ENCODE measurements at regions not wholly inside any gene's neighbourhood (a gene's known extent, or its start where the extent isn't known, plus 50 kb on each side); places are given as distances from the start of the nearest gene placed in this dataset.

DNA sequence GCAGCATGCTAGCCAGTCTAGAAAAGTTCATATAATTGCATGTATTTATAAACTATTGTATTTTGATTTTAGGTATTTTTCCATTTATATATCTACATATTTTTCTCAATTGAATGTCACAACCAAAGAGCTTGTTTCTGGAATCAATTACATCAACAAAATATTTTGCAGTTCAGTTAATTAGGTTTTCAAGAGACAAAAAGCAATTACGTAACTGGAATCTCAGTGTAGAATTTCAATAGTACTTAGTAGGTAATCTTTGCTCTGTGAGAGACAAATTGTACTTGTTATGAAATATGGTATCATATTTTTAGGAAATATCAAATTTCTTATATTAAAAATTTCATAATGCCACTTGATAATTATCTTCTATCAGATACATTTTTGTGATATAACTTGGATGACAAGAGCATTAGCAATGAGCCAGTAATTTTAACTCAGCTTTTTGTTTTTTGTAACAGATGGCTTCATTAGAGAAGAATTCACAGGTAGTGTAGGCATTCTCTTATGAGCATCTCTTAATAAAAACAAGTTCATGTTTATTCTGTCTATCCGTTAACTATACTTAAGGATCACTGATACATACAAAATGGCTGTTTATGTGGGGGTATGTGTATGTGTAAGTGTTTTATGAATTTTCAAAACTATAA is 774.7 kb downstream of the C12orf50 start:
- no peaks in the 10 kb centered on the region for H3K9me3 ChIP-seq (ENCODE audit: low read depth)
- no peak for DNase-seq (ENCODE audit: low read depth in 1 of 2, low spot score in 1 of 2)
- TF ChIP-seq, protein P1, sequence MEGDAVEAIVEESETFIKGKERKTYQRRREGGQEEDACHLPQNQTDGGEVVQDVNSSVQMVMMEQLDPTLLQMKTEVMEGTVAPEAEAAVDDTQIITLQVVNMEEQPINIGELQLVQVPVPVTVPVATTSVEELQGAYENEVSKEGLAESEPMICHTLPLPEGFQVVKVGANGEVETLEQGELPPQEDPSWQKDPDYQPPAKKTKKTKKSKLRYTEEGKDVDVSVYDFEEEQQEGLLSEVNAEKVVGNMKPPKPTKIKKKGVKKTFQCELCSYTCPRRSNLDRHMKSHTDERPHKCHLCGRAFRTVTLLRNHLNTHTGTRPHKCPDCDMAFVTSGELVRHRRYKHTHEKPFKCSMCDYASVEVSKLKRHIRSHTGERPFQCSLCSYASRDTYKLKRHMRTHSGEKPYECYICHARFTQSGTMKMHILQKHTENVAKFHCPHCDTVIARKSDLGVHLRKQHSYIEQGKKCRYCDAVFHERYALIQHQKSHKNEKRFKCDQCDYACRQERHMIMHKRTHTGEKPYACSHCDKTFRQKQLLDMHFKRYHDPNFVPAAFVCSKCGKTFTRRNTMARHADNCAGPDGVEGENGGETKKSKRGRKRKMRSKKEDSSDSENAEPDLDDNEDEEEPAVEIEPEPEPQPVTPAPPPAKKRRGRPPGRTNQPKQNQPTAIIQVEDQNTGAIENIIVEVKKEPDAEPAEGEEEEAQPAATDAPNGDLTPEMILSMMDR (IDR thresholded peaks at IDR 0.05; ENCODE audit: low read depth, low read length): no peak

DNA sequence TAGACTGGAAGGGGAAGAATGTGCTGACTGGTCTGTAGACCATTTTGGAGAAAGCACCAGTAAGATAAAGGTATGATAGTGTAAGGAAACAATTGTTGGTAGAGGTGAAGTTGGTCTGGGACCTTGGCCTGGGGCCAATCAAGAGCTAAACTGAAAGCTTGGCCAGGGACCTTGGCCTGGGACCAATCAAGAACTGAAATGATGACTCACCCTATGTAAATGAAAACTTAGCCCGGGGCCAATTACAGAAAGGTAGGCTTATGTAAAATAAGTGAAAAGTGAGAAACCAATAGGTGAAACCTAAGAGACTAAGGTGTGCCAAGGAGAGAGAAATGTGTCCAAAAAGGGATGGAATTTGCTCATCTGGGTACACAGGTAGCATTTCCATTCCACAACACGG is 776.0 kb downstream of the C12orf50 start:
- TF ChIP-seq, protein P1 (IDR thresholded peaks at IDR 0.05; ENCODE audit: low read depth, low read length): no peak
- no peaks in the 10 kb centered on the region for H3K27me3 ChIP-seq
- no peaks in the 10 kb centered on the region for H3K4me1 ChIP-seq (ENCODE audit: low read depth)
- no peaks in the 10 kb centered on the region for H3K36me3 ChIP-seq
- H3K9me3 ChIP-seq (ENCODE audit: low read depth): no peaks in the 10 kb centered on the region
- DNase-seq (ENCODE audit: low read depth in 1 of 2, low spot score in 1 of 2): peak in 1 of 2 donors; percentile 8
- no peak overlapping the region for H3K4me3 ChIP-seq
- H3K27ac ChIP-seq: no peak overlapping the region

More for the DNA sequence above, 774.7 kb downstream of the C12orf50 start:
- no peaks in the 10 kb centered on the region for H3K27me3 ChIP-seq
- H3K27ac ChIP-seq: no peak overlapping the region
- H3K4me1 ChIP-seq (ENCODE audit: low read depth): no peaks in the 10 kb centered on the region
- no peak overlapping the region for H3K4me3 ChIP-seq
- H3K36me3 ChIP-seq: no peaks in the 10 kb centered on the region

DNA sequence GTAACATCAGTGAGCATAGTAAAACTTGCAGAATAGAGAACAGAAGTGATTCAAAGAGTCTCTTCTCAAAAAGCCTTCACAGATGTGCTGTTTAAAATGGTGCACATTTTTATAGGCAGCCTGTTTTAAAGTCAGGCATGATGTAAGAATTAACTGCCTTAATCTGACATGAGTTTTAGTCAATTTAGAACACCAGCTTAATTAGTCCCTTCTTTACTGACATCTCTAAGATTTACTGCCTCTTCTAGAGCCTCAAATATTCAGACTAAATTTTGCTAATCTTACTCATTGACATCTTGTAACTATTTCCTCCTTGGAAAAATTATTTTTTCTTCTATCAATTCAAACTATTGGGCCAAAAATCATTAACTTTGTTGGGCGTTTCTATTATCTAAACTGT is 782.5 kb downstream of the C12orf50 start:
- no peaks in the 10 kb centered on the region for H3K27me3 ChIP-seq
- DNase-seq (ENCODE audit: low read depth in 1 of 2, low spot score in 1 of 2): no peak
- H3K4me1 ChIP-seq (ENCODE audit: low read depth): no peaks in the 10 kb centered on the region
- no peaks in the 10 kb centered on the region for H3K36me3 ChIP-seq
- TF ChIP-seq, protein P1 (IDR thresholded peaks at IDR 0.05; ENCODE audit: low read depth, low read length): no peak
- H3K27ac ChIP-seq: no peak overlapping the region
- H3K4me3 ChIP-seq: no peak overlapping the region
- H3K9me3 ChIP-seq (ENCODE audit: low read depth): no peaks in the 10 kb centered on the region

DNA sequence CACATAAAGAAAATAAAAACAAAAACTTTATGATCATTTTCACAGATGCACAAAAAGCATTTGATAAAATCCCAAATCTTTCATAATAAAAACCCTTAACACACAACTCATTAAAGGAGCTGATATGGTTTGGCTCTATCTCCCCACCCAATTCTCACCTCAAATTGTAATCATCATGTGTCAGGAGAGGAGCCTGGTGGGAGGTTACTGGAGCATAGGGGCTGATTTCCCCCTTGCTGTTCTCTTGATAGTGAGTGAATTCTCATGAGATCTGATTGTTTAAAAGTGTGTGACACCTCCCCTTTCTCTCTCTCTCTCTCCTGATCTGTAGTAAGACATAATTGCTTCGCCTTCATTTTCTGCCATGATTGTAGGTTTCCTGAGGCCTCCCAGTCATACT is 790.7 kb downstream of the C12orf50 start:
- DNase-seq (ENCODE audit: low read depth in 1 of 2, low spot score in 1 of 2): no peak
- Histone ChIP-seq H3K9me3 (ENCODE audit: low read depth) (no peaks in the 10 kb centered on the region), H3K36me3 (no peaks in the 10 kb centered on the region), H3K27ac (no peak overlapping the region), H3K4me3 (no peak overlapping the region), H3K4me1 (ENCODE audit: low read depth) (no peaks in the 10 kb centered on the region), H3K27me3 (no peaks in the 10 kb centered on the region)
- TF ChIP-seq, protein P1 (IDR thresholded peaks at IDR 0.05; ENCODE audit: low read depth, low read length): no peak

DNA sequence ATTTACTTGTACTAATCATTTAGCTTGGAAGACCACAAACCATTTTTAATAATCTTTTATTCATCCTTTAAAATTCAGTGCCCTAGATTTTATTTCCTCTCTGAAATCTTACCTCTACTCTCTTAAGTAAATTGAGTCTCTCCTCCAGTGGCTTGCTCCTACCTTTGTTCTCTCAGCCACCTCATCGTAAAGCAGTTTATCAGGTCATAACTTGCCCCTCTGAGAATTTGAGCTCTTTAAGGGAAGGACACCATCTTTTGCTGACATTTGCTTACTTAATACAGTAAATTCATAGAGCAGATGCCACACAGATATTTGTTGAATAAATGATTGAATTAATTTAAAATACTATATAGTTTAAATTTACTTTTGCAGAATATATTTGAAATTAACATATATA is 794.3 kb downstream of the C12orf50 start:
- no peak for DNase-seq (ENCODE audit: low read depth in 1 of 2, low spot score in 1 of 2)
- TF ChIP-seq, protein P1 (IDR thresholded peaks at IDR 0.05; ENCODE audit: low read depth, low read length): no peak
- Histone ChIP-seq H3K27me3 (no peaks in the 10 kb centered on the region), H3K36me3 (no peaks in the 10 kb centered on the region), H3K9me3 (ENCODE audit: low read depth) (no peaks in the 10 kb centered on the region), H3K27ac (no peak overlapping the region), H3K4me3 (no peak overlapping the region), H3K4me1 (ENCODE audit: low read depth) (no peaks in the 10 kb centered on the region)
